GM10266 (cell line): ENCODE measurements at regions not wholly inside any gene's neighbourhood (a gene's known extent, or its start where the extent isn't known, plus 50 kb on each side); places are given as distances from the start of the nearest gene placed in this dataset.

Experiments used
- DNase-seq: peaks from one replicate; pipeline ENCODE4 v3.0.0; 2012; ENCODE audit errors: extremely low spot score
- TF ChIP-seq, protein P1 (sequence below): IDR thresholded peaks from 2 replicates; pipeline ENCODE4 v1.5.1; 2012; ENCODE audit warnings: mild to moderate bottlenecking, low read depth; ENCODE audit not compliant: control insufficient read depth, insufficient read depth; ENCODE audit errors: missing control alignments

DNA sequence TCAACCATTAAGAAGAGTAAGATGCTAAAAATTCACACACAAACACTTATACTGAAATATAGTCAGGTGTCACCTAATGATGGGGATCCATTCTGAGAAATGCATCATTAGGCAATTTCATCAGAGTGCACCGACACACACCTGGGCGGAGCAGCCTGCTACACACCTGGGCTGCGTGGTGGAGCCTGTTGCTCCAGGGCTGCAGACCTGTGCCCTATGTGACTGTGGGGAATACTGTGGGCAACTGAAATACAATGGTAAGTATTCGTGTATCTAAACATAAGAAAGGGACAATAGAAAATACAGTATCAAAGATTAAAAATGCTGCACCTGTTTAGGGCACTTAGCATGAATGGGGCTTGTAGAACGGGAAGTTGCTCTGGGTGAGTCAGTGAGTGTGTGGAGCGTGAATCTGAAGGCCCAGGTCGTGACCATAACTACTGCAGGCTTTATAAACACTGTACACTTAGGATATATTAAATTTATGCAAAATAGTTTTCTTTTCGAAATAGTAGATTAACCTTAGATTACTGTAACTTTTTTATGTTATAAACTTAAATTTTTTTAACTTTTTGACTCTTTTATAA is 124.4 kb upstream of the AFDN start:
- no peak for DNase-seq
- TF ChIP-seq, protein P1, sequence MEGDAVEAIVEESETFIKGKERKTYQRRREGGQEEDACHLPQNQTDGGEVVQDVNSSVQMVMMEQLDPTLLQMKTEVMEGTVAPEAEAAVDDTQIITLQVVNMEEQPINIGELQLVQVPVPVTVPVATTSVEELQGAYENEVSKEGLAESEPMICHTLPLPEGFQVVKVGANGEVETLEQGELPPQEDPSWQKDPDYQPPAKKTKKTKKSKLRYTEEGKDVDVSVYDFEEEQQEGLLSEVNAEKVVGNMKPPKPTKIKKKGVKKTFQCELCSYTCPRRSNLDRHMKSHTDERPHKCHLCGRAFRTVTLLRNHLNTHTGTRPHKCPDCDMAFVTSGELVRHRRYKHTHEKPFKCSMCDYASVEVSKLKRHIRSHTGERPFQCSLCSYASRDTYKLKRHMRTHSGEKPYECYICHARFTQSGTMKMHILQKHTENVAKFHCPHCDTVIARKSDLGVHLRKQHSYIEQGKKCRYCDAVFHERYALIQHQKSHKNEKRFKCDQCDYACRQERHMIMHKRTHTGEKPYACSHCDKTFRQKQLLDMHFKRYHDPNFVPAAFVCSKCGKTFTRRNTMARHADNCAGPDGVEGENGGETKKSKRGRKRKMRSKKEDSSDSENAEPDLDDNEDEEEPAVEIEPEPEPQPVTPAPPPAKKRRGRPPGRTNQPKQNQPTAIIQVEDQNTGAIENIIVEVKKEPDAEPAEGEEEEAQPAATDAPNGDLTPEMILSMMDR: no peak

DNA sequence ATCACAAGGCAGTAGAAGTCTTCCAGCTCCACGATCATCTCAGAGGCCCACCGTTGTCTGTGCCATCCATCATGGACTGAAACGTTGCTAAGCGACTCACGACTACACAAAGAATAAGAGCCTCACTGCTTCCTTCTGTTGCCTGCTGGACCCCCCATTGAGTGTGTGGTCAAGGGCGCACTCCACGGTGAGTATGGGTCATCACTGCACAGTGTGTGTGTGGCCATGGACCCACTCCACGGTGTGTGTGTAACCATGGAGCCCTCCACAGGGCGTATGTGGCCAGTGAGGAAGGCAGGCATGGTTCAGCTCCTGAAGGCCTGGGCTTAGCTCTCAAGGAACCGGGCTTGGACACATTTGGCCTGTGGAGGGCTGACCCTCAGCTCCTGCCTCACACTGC is 123.4 kb upstream of the AFDN start:
- TF ChIP-seq, protein P1: no peak
- no peak for DNase-seq

DNA sequence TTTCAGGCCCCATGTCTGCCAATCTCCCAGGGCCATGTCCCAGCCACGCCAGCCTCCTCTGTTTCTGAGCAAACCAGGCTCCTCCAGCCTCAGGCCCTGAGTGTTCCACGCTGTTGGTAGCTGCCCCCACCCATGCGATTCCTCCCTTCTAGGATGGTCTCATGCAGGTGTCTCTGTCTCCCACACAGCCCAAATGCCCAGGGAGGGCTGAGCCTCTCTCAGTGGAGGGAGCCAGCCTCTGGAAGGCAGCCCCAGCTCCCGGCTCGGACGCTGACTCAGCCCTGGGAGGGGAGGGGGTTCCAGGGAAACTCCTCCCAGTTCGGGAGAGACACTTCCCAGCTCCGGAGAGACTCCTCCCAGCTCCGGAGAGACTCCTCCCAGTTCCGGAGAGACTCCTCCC is 122.9 kb upstream of the AFDN start:
- no peak for DNase-seq
- TF ChIP-seq, protein P1: no peak

DNA sequence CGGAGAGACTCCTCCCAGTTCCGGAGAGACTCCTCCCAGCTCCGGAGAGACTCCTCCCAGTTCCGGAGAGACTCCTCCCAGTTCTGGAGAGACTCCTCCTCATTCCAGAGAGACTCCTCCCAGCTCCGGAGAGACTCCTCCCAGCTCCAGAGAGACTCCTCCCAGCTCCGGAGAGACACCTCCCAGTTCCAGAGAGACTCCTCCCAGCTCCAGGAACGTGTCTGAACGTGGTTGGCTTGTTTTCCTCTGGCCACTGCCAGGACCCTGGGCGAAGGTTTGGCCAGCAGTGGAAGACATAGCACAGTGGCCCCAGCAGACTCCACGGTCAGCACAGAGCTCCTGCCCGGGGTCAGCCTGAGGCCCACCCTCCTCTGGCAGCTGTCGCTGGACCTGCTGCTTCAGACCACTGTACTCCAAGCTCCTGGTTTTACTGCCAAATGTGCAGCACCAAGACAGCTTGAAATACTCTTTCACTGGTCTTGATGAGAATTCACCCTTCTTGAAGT is 122.3 kb upstream of the AFDN start:
- TF ChIP-seq, protein P1: no peak
- DNase-seq: no peak

DNA sequence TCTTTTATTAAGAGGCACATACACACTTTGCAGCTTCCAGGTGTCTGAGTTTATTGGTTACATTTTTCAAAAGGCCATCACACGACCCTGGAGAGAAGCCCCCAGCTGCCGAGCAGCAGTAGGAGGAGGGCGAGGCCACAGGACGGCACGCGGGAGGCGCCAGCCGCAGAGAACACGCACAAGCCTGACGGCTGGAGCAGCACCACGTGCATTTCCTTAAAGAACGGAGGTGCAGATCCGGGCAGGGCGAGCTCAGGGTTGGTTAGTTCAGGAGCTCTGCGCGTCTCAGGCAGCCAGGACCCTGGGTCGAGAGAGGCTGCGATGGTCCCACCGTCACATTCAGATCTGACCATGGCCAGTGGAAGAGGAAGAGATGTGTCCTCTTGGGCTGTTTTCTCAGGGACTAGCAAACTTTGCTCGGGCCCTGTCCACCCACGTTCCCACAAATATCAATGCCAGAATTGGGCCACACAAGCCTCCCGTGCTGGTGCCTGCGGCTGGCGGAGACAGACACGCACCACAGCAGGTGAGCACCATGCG is 121.4 kb upstream of the AFDN start:
- TF ChIP-seq, protein P1: no peak

DNA sequence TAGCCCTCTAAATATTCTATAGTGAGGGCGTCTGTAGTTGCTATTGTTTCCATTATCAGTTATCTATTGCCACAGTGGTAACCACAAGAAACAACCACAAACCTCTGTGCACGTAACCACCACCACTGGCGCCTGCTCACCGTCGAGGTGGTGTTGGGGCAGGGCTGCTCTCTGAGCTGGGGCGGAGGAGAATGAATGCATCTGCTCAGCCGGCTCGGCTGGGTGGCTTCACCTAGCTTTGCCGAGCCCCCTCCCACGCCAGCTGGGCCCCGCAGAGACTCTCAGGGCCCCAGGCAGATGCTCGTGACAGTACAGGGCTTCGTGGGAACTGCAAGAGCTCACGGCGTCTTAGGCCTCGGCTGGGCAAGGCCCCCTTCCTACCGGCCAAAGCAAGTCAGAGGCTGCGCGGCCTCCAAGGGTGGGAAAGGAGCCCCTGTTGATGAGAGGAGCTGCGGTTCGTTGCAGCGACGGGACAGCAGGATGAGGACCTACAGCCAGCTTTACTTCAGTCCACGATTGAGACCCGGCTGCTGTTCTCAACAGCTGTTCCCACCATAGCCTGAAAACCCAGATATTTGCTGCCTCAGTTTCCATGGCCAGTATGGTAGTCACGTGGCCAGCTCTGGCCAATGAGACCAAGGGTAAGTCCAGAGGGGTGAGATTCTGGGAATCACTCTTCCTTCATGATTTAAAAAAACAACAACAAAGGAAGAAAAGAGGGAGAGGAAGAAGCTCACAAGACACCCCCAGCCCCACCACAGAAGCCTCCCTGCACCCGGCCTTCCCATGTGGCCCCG is 120.2 kb upstream of the AFDN start:
- TF ChIP-seq, protein P1: no peak
- no peak for DNase-seq

More for the DNA sequence above, 121.4 kb upstream of the AFDN start:
- no peak for DNase-seq
